ENCODE measurements at regions not wholly inside any gene's neighbourhood (a gene's known extent, or its start where the extent isn't known, plus 50 kb on each side); places are given as distances from the start of the nearest gene placed in this dataset.

DNA sequence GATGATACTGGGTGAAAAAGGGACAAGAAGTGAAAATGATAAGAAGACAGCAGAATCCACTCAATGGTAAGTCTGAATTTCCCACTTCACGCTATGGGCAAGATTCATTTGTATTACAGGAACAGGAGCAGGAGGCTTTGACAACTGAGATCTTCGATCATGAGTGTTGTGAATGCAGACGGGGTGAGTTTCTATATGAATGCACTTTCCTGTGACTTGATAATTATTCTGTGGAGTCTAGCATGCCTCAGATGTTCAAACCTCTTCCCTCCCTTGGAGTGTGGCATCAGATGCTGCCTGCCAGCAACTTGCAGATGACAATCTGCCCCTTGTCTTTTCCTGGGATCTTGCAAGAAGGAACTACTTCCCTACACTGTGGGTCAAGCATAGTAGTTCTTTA is 225.4 kb downstream of the HLX start:
- TF ChIP-seq, protein P1, sequence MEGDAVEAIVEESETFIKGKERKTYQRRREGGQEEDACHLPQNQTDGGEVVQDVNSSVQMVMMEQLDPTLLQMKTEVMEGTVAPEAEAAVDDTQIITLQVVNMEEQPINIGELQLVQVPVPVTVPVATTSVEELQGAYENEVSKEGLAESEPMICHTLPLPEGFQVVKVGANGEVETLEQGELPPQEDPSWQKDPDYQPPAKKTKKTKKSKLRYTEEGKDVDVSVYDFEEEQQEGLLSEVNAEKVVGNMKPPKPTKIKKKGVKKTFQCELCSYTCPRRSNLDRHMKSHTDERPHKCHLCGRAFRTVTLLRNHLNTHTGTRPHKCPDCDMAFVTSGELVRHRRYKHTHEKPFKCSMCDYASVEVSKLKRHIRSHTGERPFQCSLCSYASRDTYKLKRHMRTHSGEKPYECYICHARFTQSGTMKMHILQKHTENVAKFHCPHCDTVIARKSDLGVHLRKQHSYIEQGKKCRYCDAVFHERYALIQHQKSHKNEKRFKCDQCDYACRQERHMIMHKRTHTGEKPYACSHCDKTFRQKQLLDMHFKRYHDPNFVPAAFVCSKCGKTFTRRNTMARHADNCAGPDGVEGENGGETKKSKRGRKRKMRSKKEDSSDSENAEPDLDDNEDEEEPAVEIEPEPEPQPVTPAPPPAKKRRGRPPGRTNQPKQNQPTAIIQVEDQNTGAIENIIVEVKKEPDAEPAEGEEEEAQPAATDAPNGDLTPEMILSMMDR (IDR thresholded peaks at IDR 0.05 in 4 of 5, conservative IDR thresholded peaks at IDR 0.05 in 1 of 5), result no peak
- no peak for TF ChIP-seq POLR2A (IDR thresholded peaks at IDR 0.05)
